Osteoblast (primary cell): ENCODE measurements at regions not wholly inside any gene's neighbourhood (a gene's known extent, or its start where the extent isn't known, plus 50 kb on each side); places are given as distances from the start of the nearest gene placed in this dataset.

ENCODE experiments used
- DNase-seq: peaks from one replicate; pipeline ENCODE4 v3.0.0; 2011; ENCODE audit warnings: low spot score, mixed read lengths; ENCODE audit not compliant: insufficient read length; ENCODE audit errors: missing footprints
- H2AFZ ChIP-seq: 2 replicates; pipeline ENCODE4 v1.6.0; 2011; ENCODE audit warnings: mild to moderate bottlenecking, low read length
- H3K27ac ChIP-seq: 2 replicates; pipeline ENCODE4 v1.5.1; 2011; ENCODE audit warnings: mild to moderate bottlenecking, low read depth, low read length, moderate library complexity
- H3K27me3 ChIP-seq: 2 replicates; pipeline ENCODE4 v1.6.0; 2012; ENCODE audit warnings: mild to moderate bottlenecking, control low read depth, inconsistent platforms, low read length, moderate library complexity; ENCODE audit not compliant: insufficient read depth
- H3K36me3 ChIP-seq: 2 replicates; pipeline ENCODE4 v1.5.1; 2011; ENCODE audit warnings: mild to moderate bottlenecking, low read length, control low read depth, moderate library complexity; ENCODE audit not compliant: insufficient read depth
- H3K4me1 ChIP-seq: 2 replicates; pipeline ENCODE4 v1.5.1; 2011; ENCODE audit warnings: mild to moderate bottlenecking, low read length, control low read depth, moderate library complexity; ENCODE audit not compliant: insufficient read depth
- H3K4me2 ChIP-seq: 2 replicates; pipeline ENCODE4 v1.6.0; 2011; ENCODE audit warnings: mild to moderate bottlenecking, low read length; ENCODE audit not compliant: insufficient read depth
- H3K4me3 ChIP-seq: fragments of 200-600 bp; sonication (generic); 3 replicates; pipeline ENCODE4 v1.5.1; 2012; ENCODE audit warnings: mild to moderate bottlenecking, low read length, inconsistent platforms; ENCODE audit not compliant: insufficient read depth
- H3K79me2 ChIP-seq: 2 replicates; pipeline ENCODE4 v1.6.0; 2012; ENCODE audit warnings: mild to moderate bottlenecking, low read length, control low read depth, inconsistent platforms; ENCODE audit not compliant: insufficient read depth
- H3K9me3 ChIP-seq: 2 replicates; pipeline ENCODE4 v1.5.1; 2011; ENCODE audit warnings: low read depth, low read length, control low read depth
- H4K20me1 ChIP-seq: 2 replicates; pipeline ENCODE4 v1.6.0; 2012; ENCODE audit warnings: mild to moderate bottlenecking, low read length, control low read depth; ENCODE audit not compliant: insufficient read depth
- TF ChIP-seq, protein P1 (sequence below): IDR thresholded peaks from 2 replicates; pipeline ENCODE4 v1.5.1; 2011; ENCODE audit warnings: mild to moderate bottlenecking, low read depth, low read length, moderate library complexity; ENCODE audit errors: extremely low read depth

DNA sequence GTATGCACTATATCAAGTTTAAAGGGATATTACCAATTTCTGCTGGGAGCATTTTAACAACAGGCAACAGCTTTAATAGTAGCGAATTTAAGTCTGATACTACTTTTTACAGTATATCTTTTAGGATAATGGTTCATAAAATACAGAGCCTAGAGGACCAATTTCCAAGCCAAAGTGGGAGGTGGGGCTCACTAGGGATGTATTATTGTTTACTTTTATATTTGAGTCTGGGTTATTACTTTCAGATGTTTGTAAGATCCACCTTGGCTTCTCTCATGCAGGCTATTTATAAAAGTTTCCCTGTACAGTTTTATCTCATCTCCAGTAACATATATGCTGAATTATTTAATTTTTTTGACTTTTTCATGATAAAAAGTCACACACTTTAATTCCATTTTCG, 242.0 kb downstream of the CMPK2 start:
- H3K27ac ChIP-seq = no peak overlapping the region
- H3K4me3 ChIP-seq = no peak overlapping the region
- no peak overlapping the region for H3K4me2 ChIP-seq
- no peaks in the 10 kb centered on the region for H3K4me1 ChIP-seq
- H3K27me3 ChIP-seq = no peaks in the 10 kb centered on the region
- H4K20me1 ChIP-seq = no peaks in the 10 kb centered on the region
- H3K36me3 ChIP-seq = no peaks in the 10 kb centered on the region
- H2AFZ ChIP-seq = no peak overlapping the region
- DNase-seq = no peak
- TF ChIP-seq, protein P1, sequence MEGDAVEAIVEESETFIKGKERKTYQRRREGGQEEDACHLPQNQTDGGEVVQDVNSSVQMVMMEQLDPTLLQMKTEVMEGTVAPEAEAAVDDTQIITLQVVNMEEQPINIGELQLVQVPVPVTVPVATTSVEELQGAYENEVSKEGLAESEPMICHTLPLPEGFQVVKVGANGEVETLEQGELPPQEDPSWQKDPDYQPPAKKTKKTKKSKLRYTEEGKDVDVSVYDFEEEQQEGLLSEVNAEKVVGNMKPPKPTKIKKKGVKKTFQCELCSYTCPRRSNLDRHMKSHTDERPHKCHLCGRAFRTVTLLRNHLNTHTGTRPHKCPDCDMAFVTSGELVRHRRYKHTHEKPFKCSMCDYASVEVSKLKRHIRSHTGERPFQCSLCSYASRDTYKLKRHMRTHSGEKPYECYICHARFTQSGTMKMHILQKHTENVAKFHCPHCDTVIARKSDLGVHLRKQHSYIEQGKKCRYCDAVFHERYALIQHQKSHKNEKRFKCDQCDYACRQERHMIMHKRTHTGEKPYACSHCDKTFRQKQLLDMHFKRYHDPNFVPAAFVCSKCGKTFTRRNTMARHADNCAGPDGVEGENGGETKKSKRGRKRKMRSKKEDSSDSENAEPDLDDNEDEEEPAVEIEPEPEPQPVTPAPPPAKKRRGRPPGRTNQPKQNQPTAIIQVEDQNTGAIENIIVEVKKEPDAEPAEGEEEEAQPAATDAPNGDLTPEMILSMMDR = no peak
- H3K9me3 ChIP-seq = no peaks in the 10 kb centered on the region
- H3K79me2 ChIP-seq = no peaks in the 10 kb centered on the region

- no peak for DNase-seq
- no peak overlapping the region for H3K4me2 ChIP-seq
- H3K79me2 ChIP-seq = no peaks in the 10 kb centered on the region
- H3K27me3 ChIP-seq = no peaks in the 10 kb centered on the region
- H3K9me3 ChIP-seq = peaks cover 2% of the 10 kb centered on the region
- no peaks in the 10 kb centered on the region for H3K36me3 ChIP-seq
- H2AFZ ChIP-seq = no peak overlapping the region
- H3K27ac ChIP-seq = no peak overlapping the region
- TF ChIP-seq, protein P1 = no peak
- no peaks in the 10 kb centered on the region for H4K20me1 ChIP-seq
- no peak overlapping the region for H3K4me3 ChIP-seq
- no peaks in the 10 kb centered on the region for H3K4me1 ChIP-seq
Observed at GRCh38 chr2:6626401-6627012, 239.2 kb downstream of the CMPK2 start.

GRCh38 chr2:6627316-6627715, 238.4 kb downstream of the CMPK2 start:
- no peaks in the 10 kb centered on the region for H4K20me1 ChIP-seq
- H3K4me3 ChIP-seq = no peak overlapping the region
- TF ChIP-seq, protein P1 = no peak
- H2AFZ ChIP-seq = no peak overlapping the region
- no peak for DNase-seq
- no peaks in the 10 kb centered on the region for H3K79me2 ChIP-seq
- no peaks in the 10 kb centered on the region for H3K27me3 ChIP-seq
- H3K9me3 ChIP-seq = peaks cover 2% of the 10 kb centered on the region
- no peaks in the 10 kb centered on the region for H3K4me1 ChIP-seq
- H3K27ac ChIP-seq = no peak overlapping the region
- H3K4me2 ChIP-seq = no peak overlapping the region
- no peaks in the 10 kb centered on the region for H3K36me3 ChIP-seq

- Histone ChIP-seq H3K27ac (no peak overlapping the region), H2AFZ (no peak overlapping the region), H3K27me3 (no peaks in the 10 kb centered on the region), H4K20me1 (no peaks in the 10 kb centered on the region), H3K4me3 (no peak overlapping the region), H3K79me2 (no peaks in the 10 kb centered on the region), H3K9me3 (peaks cover 2% of the 10 kb centered on the region), H3K4me2 (no peak overlapping the region), H3K36me3 (no peaks in the 10 kb centered on the region), H3K4me1 (no peaks in the 10 kb centered on the region)
- no peak for DNase-seq
- TF ChIP-seq, protein P1 = no peak
Observed at GRCh38 chr2:6630209-6630608, 235.5 kb downstream of the CMPK2 start.
